HG03064 (cell line): ENCODE measurements at regions not wholly inside any gene's neighbourhood (a gene's known extent, or its start where the extent isn't known, plus 50 kb on each side); places are given as distances from the start of the nearest gene placed in this dataset.

Source experiments
- ATAC-seq: cut with Tn5 transposase; IDR thresholded peaks from one replicate; pipeline ENCODE4 v1.9.1; 2021; ENCODE audit warnings: low read depth; ENCODE audit not compliant: unreplicated experiment

GRCh38 chr10:28250782-28251181 lies 52.1 kb downstream of the MPP7 start:
- no peak for ATAC-seq

- no peak for ATAC-seq
Measured at GRCh38 chr10:28250358-28250757, 52.5 kb downstream of the MPP7 start.

- no peak for ATAC-seq
Measured at GRCh38 chr10:28249512-28249911, 53.4 kb downstream of the MPP7 start.

- no peak for ATAC-seq
Measured at GRCh38 chr10:28248092-28248491, 54.8 kb downstream of the MPP7 start.

- no peak for ATAC-seq
Measured at GRCh38 chr10:28246023-28246422, 56.8 kb downstream of the MPP7 start.

- ATAC-seq, result no peak
Measured at GRCh38 chr10:28243923-28244322, 58.9 kb downstream of the MPP7 start.

- ATAC-seq, result no peak
Measured at GRCh38 chr10:28242555-28243204, 60.2 kb downstream of the MPP7 start.

- ATAC-seq, result no peak
Measured at GRCh38 chr10:28241741-28242399, 61.0 kb downstream of the MPP7 start.

GRCh38 chr10:28240400-28240799 lies 62.5 kb downstream of the MPP7 start:
- ATAC-seq, result no peak

- ATAC-seq, result no peak
Measured at GRCh38 chr10:28236591-28236990, 66.3 kb downstream of the MPP7 start.

- ATAC-seq, result no peak
Measured at GRCh38 chr10:28220811-28221210, 82.1 kb downstream of the MPP7 start.

- ATAC-seq, result no peak
Measured at GRCh38 chr10:28219251-28219650, 83.6 kb downstream of the MPP7 start.

- ATAC-seq, result no peak
Measured at GRCh38 chr10:28217848-28218247, 85.0 kb downstream of the MPP7 start.

GRCh38 chr10:28215930-28216329 lies 86.9 kb downstream of the MPP7 start:
- ATAC-seq, result no peak

GRCh38 chr10:28214219-28214618 lies 88.6 kb downstream of the MPP7 start:
- no peak for ATAC-seq

- ATAC-seq, result no peak
Measured at GRCh38 chr10:28211759-28212158, 91.1 kb downstream of the MPP7 start.

GRCh38 chr10:28207799-28208198 lies 95.1 kb downstream of the MPP7 start:
- no peak for ATAC-seq

GRCh38 chr10:28202941-28203352 lies 99.9 kb downstream of the MPP7 start:
- no peak for ATAC-seq

- no peak for ATAC-seq
Measured at GRCh38 chr10:28201410-28202400, 101.2 kb downstream of the MPP7 start.

- no peak for ATAC-seq
Measured at GRCh38 chr10:28200775-28201174, 102.1 kb downstream of the MPP7 start.

- ATAC-seq, result no peak
Measured at GRCh38 chr10:28199941-28200340, 102.9 kb downstream of the MPP7 start.
